ENCODE measurements at regions not wholly inside any gene's neighbourhood (a gene's known extent, or its start where the extent isn't known, plus 50 kb on each side); places are given as distances from the start of the nearest gene placed in this dataset.

GRCh38 chr10:104505521-104506042, 135.5 kb upstream of the SORCS3 start:
- no peaks in the 10 kb centered on the region for H3K4me1 ChIP-seq
- no peaks in the 10 kb centered on the region for H3K9me3 ChIP-seq
- WGBS, 2 donors, result 73 to 74% methylated on average over 3 of the region's 3 CpGs
- no peaks in the 10 kb centered on the region for H3K36me3 ChIP-seq
- TF ChIP-seq POLR2AphosphoS5 (IDR thresholded peaks at IDR 0.05) (no peak), EP300 (IDR thresholded peaks at IDR 0.05) (no peak), POLR2A (IDR thresholded peaks at IDR 0.05) (no peak)
- TF ChIP-seq, protein P1, sequence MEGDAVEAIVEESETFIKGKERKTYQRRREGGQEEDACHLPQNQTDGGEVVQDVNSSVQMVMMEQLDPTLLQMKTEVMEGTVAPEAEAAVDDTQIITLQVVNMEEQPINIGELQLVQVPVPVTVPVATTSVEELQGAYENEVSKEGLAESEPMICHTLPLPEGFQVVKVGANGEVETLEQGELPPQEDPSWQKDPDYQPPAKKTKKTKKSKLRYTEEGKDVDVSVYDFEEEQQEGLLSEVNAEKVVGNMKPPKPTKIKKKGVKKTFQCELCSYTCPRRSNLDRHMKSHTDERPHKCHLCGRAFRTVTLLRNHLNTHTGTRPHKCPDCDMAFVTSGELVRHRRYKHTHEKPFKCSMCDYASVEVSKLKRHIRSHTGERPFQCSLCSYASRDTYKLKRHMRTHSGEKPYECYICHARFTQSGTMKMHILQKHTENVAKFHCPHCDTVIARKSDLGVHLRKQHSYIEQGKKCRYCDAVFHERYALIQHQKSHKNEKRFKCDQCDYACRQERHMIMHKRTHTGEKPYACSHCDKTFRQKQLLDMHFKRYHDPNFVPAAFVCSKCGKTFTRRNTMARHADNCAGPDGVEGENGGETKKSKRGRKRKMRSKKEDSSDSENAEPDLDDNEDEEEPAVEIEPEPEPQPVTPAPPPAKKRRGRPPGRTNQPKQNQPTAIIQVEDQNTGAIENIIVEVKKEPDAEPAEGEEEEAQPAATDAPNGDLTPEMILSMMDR (IDR thresholded peaks at IDR 0.05), result no peak
- H3K27ac ChIP-seq, result no peak overlapping the region
- no peaks in the 10 kb centered on the region for H3K27me3 ChIP-seq
- DNase-seq (no peak), ATAC-seq (ENCODE audit: low FRiP score in 2 of 2) (no peak)
- no peak overlapping the region for H3K4me3 ChIP-seq

GRCh38 chr10:104509981-104510380, 131.1 kb upstream of the SORCS3 start:
- ATAC-seq (ENCODE audit: low FRiP score in 2 of 2) (no peak), DNase-seq (no peak)
- WGBS, 2 donors, result 58 to 63% methylated on average over 3 of the region's 3 CpGs
- Histone ChIP-seq H3K4me3 (no peak overlapping the region), H3K9me3 (no peaks in the 10 kb centered on the region), H3K27me3 (no peaks in the 10 kb centered on the region), H3K36me3 (no peaks in the 10 kb centered on the region), H3K27ac (no peak overlapping the region), H3K4me1 (no peaks in the 10 kb centered on the region)
- TF ChIP-seq EP300 (IDR thresholded peaks at IDR 0.05) (no peak), POLR2AphosphoS5 (IDR thresholded peaks at IDR 0.05) (no peak), POLR2A (IDR thresholded peaks at IDR 0.05) (no peak)
- TF ChIP-seq, protein P1 (IDR thresholded peaks at IDR 0.05), result no peak

DNA sequence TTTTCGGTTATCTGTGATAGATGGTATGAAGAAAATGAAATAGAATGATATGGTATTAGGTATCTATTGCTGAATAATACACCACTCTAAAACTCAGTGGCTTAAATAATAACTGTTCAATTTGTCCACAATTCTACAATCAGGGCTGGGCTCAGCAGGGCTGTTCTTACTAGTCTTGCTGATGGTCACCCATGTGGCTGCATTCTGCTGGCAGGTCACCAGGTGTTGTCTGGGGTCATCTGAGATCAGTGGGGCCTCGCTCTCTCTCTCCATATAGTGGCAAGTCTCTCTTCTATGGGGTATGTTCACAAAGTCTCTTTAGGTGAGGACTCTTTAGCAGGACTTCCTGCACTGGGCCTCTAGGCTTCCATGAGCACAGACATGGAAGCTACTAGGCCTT, 130.4 kb upstream of the SORCS3 start:
- WGBS, 2 donors, result 62 to 71% methylated on average over 2 of the region's 2 CpGs
- H3K4me1 ChIP-seq, result no peaks in the 10 kb centered on the region
- TF ChIP-seq EP300 (IDR thresholded peaks at IDR 0.05), result no peak
- TF ChIP-seq, protein P1 (IDR thresholded peaks at IDR 0.05), result no peak
- TF ChIP-seq POLR2AphosphoS5 (IDR thresholded peaks at IDR 0.05), result no peak
- no peak for TF ChIP-seq POLR2A (IDR thresholded peaks at IDR 0.05)
- no peaks in the 10 kb centered on the region for H3K36me3 ChIP-seq
- no peaks in the 10 kb centered on the region for H3K9me3 ChIP-seq
- H3K4me3 ChIP-seq, result no peak overlapping the region
- ATAC-seq (ENCODE audit: low FRiP score in 2 of 2) (no peak), DNase-seq (no peak)
- H3K27ac ChIP-seq, result no peak overlapping the region
- no peaks in the 10 kb centered on the region for H3K27me3 ChIP-seq

DNA sequence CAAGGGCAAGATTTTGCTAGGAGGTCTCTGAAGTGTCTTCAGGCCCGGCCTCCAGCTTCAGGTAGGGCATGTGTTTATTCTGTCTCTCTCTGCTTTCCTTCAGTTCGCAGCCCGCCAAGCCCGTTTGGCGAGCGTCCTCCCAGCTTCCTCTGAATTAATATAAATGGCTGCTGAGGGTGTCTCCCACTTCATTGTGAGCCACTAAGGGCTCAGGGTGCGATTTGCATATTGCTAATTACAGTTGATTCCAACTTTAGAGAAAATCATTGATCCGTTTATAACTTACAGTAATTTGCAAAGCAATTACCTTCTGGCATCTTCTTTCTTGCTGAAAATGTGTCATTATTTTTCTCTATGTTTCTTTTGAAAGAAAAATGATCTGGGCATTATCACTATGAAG, 128.3 kb upstream of the SORCS3 start:
- no peaks in the 10 kb centered on the region for H3K4me1 ChIP-seq
- H3K27ac ChIP-seq, result no peak overlapping the region
- H3K4me3 ChIP-seq, result no peak overlapping the region
- 58 to 65% methylated on average over 8 of the region's 8 CpGs for WGBS, 2 donors
- ATAC-seq (ENCODE audit: low FRiP score in 2 of 2) (no peak), DNase-seq (no peak)
- H3K9me3 ChIP-seq, result no peaks in the 10 kb centered on the region
- no peak for TF ChIP-seq POLR2A (IDR thresholded peaks at IDR 0.05)
- TF ChIP-seq POLR2AphosphoS5 (IDR thresholded peaks at IDR 0.05), result no peak
- no peak for TF ChIP-seq EP300 (IDR thresholded peaks at IDR 0.05)
- TF ChIP-seq, protein P1 (IDR thresholded peaks at IDR 0.05), result no peak
- H3K27me3 ChIP-seq, result no peaks in the 10 kb centered on the region
- no peaks in the 10 kb centered on the region for H3K36me3 ChIP-seq

DNA sequence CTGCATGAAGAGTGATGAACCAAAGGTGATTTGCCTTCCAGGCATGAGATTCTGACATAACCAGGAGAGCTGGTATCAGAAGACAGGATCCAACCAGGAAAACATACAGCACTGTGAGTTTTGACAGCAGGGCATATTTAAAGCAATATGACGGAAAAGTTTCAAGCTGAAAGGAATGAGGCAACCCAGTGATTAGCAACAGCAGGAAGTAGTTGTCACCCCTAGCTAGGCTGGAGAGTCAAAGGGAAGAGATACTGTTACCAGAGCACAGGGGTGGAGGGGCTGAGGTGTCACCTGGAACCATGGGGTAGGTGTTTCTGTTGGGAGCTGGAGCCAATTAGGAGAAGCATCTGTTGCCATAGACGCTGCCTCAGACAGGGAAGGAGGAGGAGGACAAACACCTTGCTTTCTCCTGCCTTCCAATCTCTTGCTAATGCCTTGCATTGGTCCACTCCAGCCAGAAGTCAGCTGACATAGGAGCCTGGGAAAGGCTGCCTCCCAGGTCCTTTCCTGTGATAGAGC, 125.4 kb upstream of the SORCS3 start:
- Histone ChIP-seq H3K27me3 (no peaks in the 10 kb centered on the region), H3K4me3 (no peak overlapping the region), H3K36me3 (no peaks in the 10 kb centered on the region), H3K9me3 (no peaks in the 10 kb centered on the region), H3K27ac (no peak overlapping the region), H3K4me1 (no peaks in the 10 kb centered on the region)
- WGBS, 2 donors, result 31 to 32% methylated on average over 2 of the region's 2 CpGs
- DNase-seq (no peak), ATAC-seq (ENCODE audit: low FRiP score in 2 of 2) (no peak)
- TF ChIP-seq, protein P1 (IDR thresholded peaks at IDR 0.05), result no peak
- TF ChIP-seq EP300 (IDR thresholded peaks at IDR 0.05), result no peak
- TF ChIP-seq POLR2A (IDR thresholded peaks at IDR 0.05), result no peak
- TF ChIP-seq POLR2AphosphoS5 (IDR thresholded peaks at IDR 0.05), result no peak
